NCI-H2029 (cell line): ENCODE measurements at regions not wholly inside any gene's neighbourhood (a gene's known extent, or its start where the extent isn't known, plus 50 kb on each side); places are given as distances from the start of the nearest gene placed in this dataset.
"Not testable (repeated sequence)": the region's sequence is repeated elsewhere in the genome, so short reads cannot be mapped to it uniquely, and the experiment has no call there.

ENCODE experiments used
- DNase-seq: peaks from one replicate; lab custom pipeline; 2025; lab: John Stamatoyannopoulos, UW

- no peak for DNase-seq
Measured at GRCh38 chr2:109690822-109691541, 76.8 kb downstream of the SOWAHC start.

GRCh38 chr2:109692013-109692743 lies 78.0 kb downstream of the SOWAHC start:
- no peak for DNase-seq

GRCh38 chr2:109692831-109693230 lies 78.7 kb downstream of the SOWAHC start:
- DNase-seq = not testable (repeated sequence)

GRCh38 chr2:109693292-109693691 lies 79.1 kb downstream of the SOWAHC start:
- not testable (repeated sequence) for DNase-seq

- DNase-seq = no peak
Measured at GRCh38 chr2:109694190-109694589, 80.0 kb downstream of the SOWAHC start.

GRCh38 chr2:109695290-109695689 lies 81.1 kb downstream of the SOWAHC start:
- no peak for DNase-seq

GRCh38 chr2:109699646-109700045 lies 85.5 kb downstream of the SOWAHC start:
- DNase-seq = no peak

GRCh38 chr2:109700680-109701274 lies 86.6 kb downstream of the SOWAHC start:
- DNase-seq = no peak

GRCh38 chr2:109701362-109701761 lies 87.2 kb downstream of the SOWAHC start:
- DNase-seq = no peak

- no peak for DNase-seq
Measured at GRCh38 chr2:109702250-109702985, 88.3 kb downstream of the SOWAHC start.

- DNase-seq = no peak
Measured at GRCh38 chr2:109703077-109703476, 88.9 kb downstream of the SOWAHC start.

- no peak for DNase-seq
Measured at GRCh38 chr2:109703798-109704197, 89.6 kb downstream of the SOWAHC start.

GRCh38 chr2:109707281-109708147 lies 86.6 kb upstream of the RGPD5 start:
- DNase-seq = no peak

- no peak for DNase-seq
Measured at GRCh38 chr2:109710505-109711229, 83.4 kb upstream of the RGPD5 start.

- DNase-seq = no peak
Measured at GRCh38 chr2:109711230-109712122, 82.6 kb upstream of the RGPD5 start.

- no peak for DNase-seq
Measured at GRCh38 chr2:109712123-109712449, 82.0 kb upstream of the RGPD5 start.

GRCh38 chr2:109712746-109713145 lies 81.4 kb upstream of the RGPD5 start:
- DNase-seq = no peak

GRCh38 chr2:109715313-109715805 lies 78.7 kb upstream of the RGPD5 start:
- no peak for DNase-seq

- DNase-seq = not testable (repeated sequence)
Measured at GRCh38 chr2:109716596-109716995, 77.5 kb upstream of the RGPD5 start.

- DNase-seq = no peak
Measured at GRCh38 chr2:109718139-109718538, 76.0 kb upstream of the RGPD5 start.
